Esophagus squamous epithelium (tissue), 4 donors: ENCODE measurements at regions not wholly inside any gene's neighbourhood (a gene's known extent, or its start where the extent isn't known, plus 50 kb on each side); places are given as distances from the start of the nearest gene placed in this dataset.

Experiments used
- CTCF ChIP-seq, 6 experiments: fragments of 450-650 bp in 4 of 6; fragments of 200-600 bp in 2 of 6; sonication (generic) in 2 of 6; IDR thresholded peaks; one replicate each; pipeline ENCODE4 v1.5.1; 2016 to 2019; ENCODE audit warnings: antibody characterized with exemption in 6 of 6, mild to moderate bottlenecking in 4 of 6, moderate library complexity in 4 of 6
- POLR2A ChIP-seq, 4 donors: fragments of 450-650 bp; IDR thresholded peaks; one replicate each; pipeline ENCODE4 v1.6.1; 2017; ENCODE audit warnings: antibody characterized with exemption in 4 of 4, mild to moderate bottlenecking in 4 of 4, moderate library complexity in 3 of 4

GRCh38 chr19:28401739-28402424 lies 811.1 kb downstream of the UQCRFS1 start:
- no peak for TF ChIP-seq CTCF (IDR thresholded peaks at IDR 0.05)
- no peak for TF ChIP-seq POLR2A (IDR thresholded peaks at IDR 0.05)
